ENCODE measurements at regions not wholly inside any gene's neighbourhood (a gene's known extent, or its start where the extent isn't known, plus 50 kb on each side); places are given as distances from the start of the nearest gene placed in this dataset.

DNA sequence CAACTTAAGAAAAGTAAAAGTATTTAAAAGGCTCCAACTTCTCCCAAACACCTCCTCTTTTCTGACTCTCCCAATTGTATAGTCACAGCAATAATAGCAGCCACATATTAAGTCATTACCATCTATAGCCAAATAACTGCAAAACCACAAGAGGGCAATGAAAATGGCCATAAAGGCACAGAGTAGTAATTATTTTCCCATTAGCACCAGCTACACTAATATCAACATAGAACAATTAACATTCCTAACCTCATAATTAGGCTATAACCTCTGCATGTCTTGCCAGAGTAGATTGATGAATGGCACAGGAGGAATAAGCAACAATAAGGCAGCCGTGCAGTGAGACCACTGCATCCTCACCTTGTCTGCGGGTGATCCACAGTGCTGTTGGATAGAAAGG is 226.4 kb upstream of the SERP2 start:
- FAIRE-seq: no peak
- Histone ChIP-seq H3K4me2 (ENCODE audit: control insufficient read depth, insufficient read depth) (no peak overlapping the region), H3K9me3 (replicated peaks; ENCODE audit: control insufficient read depth, insufficient read depth, low read length) (no peaks in the 10 kb centered on the region; the same call in 2 of the 3 replicates), H3K79me2 (ENCODE audit: control insufficient read depth, insufficient read depth, low read length) (no peaks in the 10 kb centered on the region), H3K27ac (ENCODE audit: control insufficient read depth, insufficient read depth) (no peak overlapping the region), H3K9ac (ENCODE audit: control insufficient read depth, insufficient read depth, low read length) (no peak overlapping the region), H3K4me3 (no peak overlapping the region), H3K4me1 (ENCODE audit: control insufficient read depth, insufficient read depth, low read length) (peaks cover 3% of the 10 kb centered on the region), H2AFZ (ENCODE audit: control insufficient read depth, low read depth, low read length) (no peak overlapping the region), H3K27me3 (replicated peaks in 1 of 2; ENCODE audit: control insufficient read depth in 2 of 2, insufficient read depth in 2 of 2, low read length in 1 of 2) (peaks cover 0 to 9% of the 10 kb centered on the region in 2 experiments; a peak in 3 of 4 replicates), H4K20me1 (ENCODE audit: control insufficient read depth, insufficient read depth) (no peaks in the 10 kb centered on the region), H3K36me3 (ENCODE audit: control insufficient read depth in 2 of 2, insufficient read depth in 2 of 2, low read length in 1 of 2) (no peaks in the 10 kb centered on the region)
- ChIA-PET RAD21 (ENCODE audit: unreplicated experiment) (no interaction called here), CTCF (no interaction called here), SMC1A (ENCODE audit: uncharacterized antibody, unreplicated experiment) (no interaction called here), POLR2A (no interaction called here)
- BruUV-seq (replicated peaks): no TSS peak
- in situ Hi-C loops (cut with MboI) (no loop called here), intact Hi-C loops (cut with micrococcal nuclease; ENCODE audit: unreplicated experiment) (no loop called here)
- ATAC-seq: no peak
- no peak for TF ChIP-seq NR2C2 (IDR thresholded peaks at IDR 0.05; ENCODE audit: borderline replicate concordance, control insufficient read depth, insufficient read length, low read depth)
- DNase-seq (ENCODE audit: low read depth, low spot score): no peak
- WGBS (ENCODE audit: insufficient coverage, insufficient replicate concordance, low lambda C conversion rate, missing lambda C conversion rate): 32% methylated on average over 2 of the region's 2 CpGs

DNA sequence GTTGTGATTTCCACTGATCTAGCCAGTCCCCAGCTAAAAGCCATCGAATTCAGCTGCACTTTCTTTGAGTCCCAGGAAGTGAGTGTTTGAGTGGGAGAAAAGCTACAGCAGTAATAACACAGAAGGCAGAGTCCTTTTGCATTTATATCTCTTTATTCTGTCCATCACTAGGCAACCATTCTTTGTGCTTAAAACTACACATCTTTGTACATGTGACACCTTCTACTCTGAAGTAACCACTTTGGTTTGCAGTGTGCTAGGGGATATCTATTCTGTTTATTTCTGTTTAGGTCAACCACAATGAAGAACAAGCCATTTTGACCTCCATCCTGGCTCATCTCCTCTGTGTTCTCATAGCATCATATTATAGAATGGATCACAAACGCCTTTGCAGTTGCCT is 226.0 kb upstream of the SERP2 start:
- ChIA-PET SMC1A (ENCODE audit: uncharacterized antibody, unreplicated experiment) (no interaction called here), RAD21 (ENCODE audit: unreplicated experiment) (no interaction called here), CTCF (no interaction called here), POLR2A (no interaction called here)
- Histone ChIP-seq H3K9me3 (replicated peaks; ENCODE audit: control insufficient read depth, insufficient read depth, low read length) (no peaks in the 10 kb centered on the region; the same call in 2 of the 3 replicates), H3K27ac (ENCODE audit: control insufficient read depth, insufficient read depth) (no peak overlapping the region), H4K20me1 (ENCODE audit: control insufficient read depth, insufficient read depth) (no peaks in the 10 kb centered on the region), H3K4me3 (no peak overlapping the region), H2AFZ (ENCODE audit: control insufficient read depth, low read depth, low read length) (no peak overlapping the region), H3K79me2 (ENCODE audit: control insufficient read depth, insufficient read depth, low read length) (no peaks in the 10 kb centered on the region), H3K27me3 (replicated peaks in 1 of 2; ENCODE audit: control insufficient read depth in 2 of 2, insufficient read depth in 2 of 2, low read length in 1 of 2) (peaks cover 0 to 9% of the 10 kb centered on the region in 2 experiments; a peak in 3 of 4 replicates), H3K9ac (ENCODE audit: control insufficient read depth, insufficient read depth, low read length) (no peak overlapping the region), H3K36me3 (ENCODE audit: control insufficient read depth in 2 of 2, insufficient read depth in 2 of 2, low read length in 1 of 2) (no peaks in the 10 kb centered on the region), H3K4me2 (ENCODE audit: control insufficient read depth, insufficient read depth) (no peak overlapping the region), H3K4me1 (ENCODE audit: control insufficient read depth, insufficient read depth, low read length) (no peaks in the 10 kb centered on the region)
- DNase-seq (ENCODE audit: low read depth, low spot score) (no peak), FAIRE-seq (no peak), ATAC-seq (no peak)
- intact Hi-C loops (cut with micrococcal nuclease; ENCODE audit: unreplicated experiment): no loop called here
- WGBS (ENCODE audit: insufficient coverage, insufficient replicate concordance, low lambda C conversion rate, missing lambda C conversion rate): 0% methylated on average over 2 of the region's 2 CpGs
- BruUV-seq (replicated peaks): no TSS peak
- in situ Hi-C loops (cut with MboI): no loop called here
- no peak for TF ChIP-seq CEBPB (IDR thresholded peaks at IDR 0.05; ENCODE audit: borderline replicate concordance in 1 of 2, low read depth in 2 of 2, low read length in 2 of 2)
- TF ChIP-seq SREBF2 (IDR thresholded peaks at IDR 0.05; ENCODE audit: low read length): no peak
- TF ChIP-seq WRNIP1 (IDR thresholded peaks at IDR 0.05; ENCODE audit: borderline replicate concordance, low read depth, low read length): no peak
- TF ChIP-seq, protein P1, sequence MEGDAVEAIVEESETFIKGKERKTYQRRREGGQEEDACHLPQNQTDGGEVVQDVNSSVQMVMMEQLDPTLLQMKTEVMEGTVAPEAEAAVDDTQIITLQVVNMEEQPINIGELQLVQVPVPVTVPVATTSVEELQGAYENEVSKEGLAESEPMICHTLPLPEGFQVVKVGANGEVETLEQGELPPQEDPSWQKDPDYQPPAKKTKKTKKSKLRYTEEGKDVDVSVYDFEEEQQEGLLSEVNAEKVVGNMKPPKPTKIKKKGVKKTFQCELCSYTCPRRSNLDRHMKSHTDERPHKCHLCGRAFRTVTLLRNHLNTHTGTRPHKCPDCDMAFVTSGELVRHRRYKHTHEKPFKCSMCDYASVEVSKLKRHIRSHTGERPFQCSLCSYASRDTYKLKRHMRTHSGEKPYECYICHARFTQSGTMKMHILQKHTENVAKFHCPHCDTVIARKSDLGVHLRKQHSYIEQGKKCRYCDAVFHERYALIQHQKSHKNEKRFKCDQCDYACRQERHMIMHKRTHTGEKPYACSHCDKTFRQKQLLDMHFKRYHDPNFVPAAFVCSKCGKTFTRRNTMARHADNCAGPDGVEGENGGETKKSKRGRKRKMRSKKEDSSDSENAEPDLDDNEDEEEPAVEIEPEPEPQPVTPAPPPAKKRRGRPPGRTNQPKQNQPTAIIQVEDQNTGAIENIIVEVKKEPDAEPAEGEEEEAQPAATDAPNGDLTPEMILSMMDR (IDR thresholded peaks at IDR 0.05 in 2 of 3, conservative IDR thresholded peaks at IDR 0.05 in 1 of 3; ENCODE audit: control insufficient read depth in 2 of 3, extremely low read depth in 1 of 3, insufficient read depth in 1 of 3, low read depth in 3 of 3, low read length in 3 of 3): no peak
- TF ChIP-seq USF1 (IDR thresholded peaks at IDR 0.05; ENCODE audit: borderline replicate concordance, extremely low read length, insufficient read depth, low read depth, low read length): no peak
- TF ChIP-seq KLF5 (IDR thresholded peaks at IDR 0.05; ENCODE audit: partially characterized antibody): no peak
- TF ChIP-seq BCLAF1 (IDR thresholded peaks at IDR 0.05): no peak
- no peak for TF ChIP-seq EP300 (IDR thresholded peaks at IDR 0.05; ENCODE audit: borderline replicate concordance in 1 of 2, control insufficient read depth in 1 of 2, low read depth in 2 of 2, low read length in 2 of 2)

All from GM12878 (cell line).